ENCODE measurements at regions not wholly inside any gene's neighbourhood (a gene's known extent, or its start where the extent isn't known, plus 50 kb on each side); places are given as distances from the start of the nearest gene placed in this dataset.

GRCh38 chr6:14544666-14545065 lies 427.1 kb downstream of the CD83 start:
- Histone ChIP-seq H3K27ac (replicated peaks) (no peak overlapping the region), H3K27me3 (ENCODE audit: insufficient read depth, poor library complexity, severe bottlenecking) (no peaks in the 10 kb centered on the region), H3K4me3 (replicated peaks; ENCODE audit: insufficient read depth, low read length) (no peak overlapping the region)
- TF ChIP-seq SPI1 (IDR thresholded peaks at IDR 0.05; ENCODE audit: borderline replicate concordance, low read depth) (no peak), REST (IDR thresholded peaks at IDR 0.05; ENCODE audit: insufficient replicate concordance, low read depth) (no peak), POLR2AphosphoS5 (IDR thresholded peaks at IDR 0.05; ENCODE audit: low read depth) (no peak)
- DNase-seq (ENCODE audit: low read depth in 1 of 2, low spot score in 1 of 2) = no peak

GRCh38 chr6:14545496-14545895 lies 427.9 kb downstream of the CD83 start:
- Histone ChIP-seq H3K4me3 (replicated peaks; ENCODE audit: insufficient read depth, low read length) (no peak overlapping the region), H3K27me3 (ENCODE audit: insufficient read depth, poor library complexity, severe bottlenecking) (no peaks in the 10 kb centered on the region), H3K27ac (replicated peaks) (no peak overlapping the region)
- TF ChIP-seq REST (IDR thresholded peaks at IDR 0.05; ENCODE audit: insufficient replicate concordance, low read depth) = no peak
- no peak for TF ChIP-seq CTCF (IDR thresholded peaks at IDR 0.05; ENCODE audit: insufficient read depth, low read length)
- no peak for TF ChIP-seq GABPA (IDR thresholded peaks at IDR 0.05; ENCODE audit: low read depth)
- no peak for TF ChIP-seq SPI1 (IDR thresholded peaks at IDR 0.05; ENCODE audit: borderline replicate concordance, low read depth)
- no peak for TF ChIP-seq POLR2AphosphoS5 (IDR thresholded peaks at IDR 0.05; ENCODE audit: low read depth)
- no peak for DNase-seq (ENCODE audit: low read depth in 1 of 2, low spot score in 1 of 2)

- no peak for TF ChIP-seq SPI1 (IDR thresholded peaks at IDR 0.05; ENCODE audit: borderline replicate concordance, low read depth)
- no peak for TF ChIP-seq GABPA (IDR thresholded peaks at IDR 0.05; ENCODE audit: low read depth)
- H3K27ac ChIP-seq (replicated peaks) = no peak overlapping the region
- DNase-seq (ENCODE audit: low read depth in 1 of 2, low spot score in 1 of 2) = no peak
- H3K4me3 ChIP-seq (replicated peaks; ENCODE audit: insufficient read depth, low read length) = no peak overlapping the region
- H3K27me3 ChIP-seq (ENCODE audit: insufficient read depth, poor library complexity, severe bottlenecking) = no peaks in the 10 kb centered on the region
These were observed 428.5 kb downstream of the CD83 start for GRCh38 chr6:14546036-14546435.

GRCh38 chr6:14547284-14547998 lies 429.9 kb downstream of the CD83 start:
- no peak for DNase-seq (ENCODE audit: low read depth in 1 of 2, low spot score in 1 of 2)
- no peaks in the 10 kb centered on the region for H3K27me3 ChIP-seq (ENCODE audit: insufficient read depth, poor library complexity, severe bottlenecking)
- TF ChIP-seq GABPA (IDR thresholded peaks at IDR 0.05; ENCODE audit: low read depth) (no peak), POLR2AphosphoS5 (IDR thresholded peaks at IDR 0.05; ENCODE audit: low read depth) (no peak), REST (IDR thresholded peaks at IDR 0.05; ENCODE audit: insufficient replicate concordance, low read depth) (no peak), SPI1 (IDR thresholded peaks at IDR 0.05; ENCODE audit: borderline replicate concordance, low read depth) (no peak), CTCF (IDR thresholded peaks at IDR 0.05; ENCODE audit: insufficient read depth, low read length) (no peak)
- H3K4me3 ChIP-seq (replicated peaks; ENCODE audit: insufficient read depth, low read length) = no peak overlapping the region
- H3K27ac ChIP-seq (replicated peaks) = no peak overlapping the region

Measured in HL-60 (cell line).